ENCODE measurements at regions not wholly inside any gene's neighbourhood (a gene's known extent, or its start where the extent isn't known, plus 50 kb on each side); places are given as distances from the start of the nearest gene placed in this dataset.

GRCh38 chr3:118713502-118714207 is 321.0 kb downstream of the IGSF11 start:
- H3K4me3 ChIP-seq (ENCODE audit: low read depth, low read length) = no peak overlapping the region
- DNase-seq (ENCODE audit: low read depth) = no peak
- TF ChIP-seq CTCF (conservative IDR thresholded peaks at IDR 0.05; ENCODE audit: low read depth, low read length) = no peak

GRCh38 chr3:118714800-118715199 is 319.8 kb downstream of the IGSF11 start:
- no peak for DNase-seq (ENCODE audit: low read depth)
- TF ChIP-seq CTCF (conservative IDR thresholded peaks at IDR 0.05; ENCODE audit: low read depth, low read length) = no peak
- no peak overlapping the region for H3K4me3 ChIP-seq (ENCODE audit: low read depth, low read length)

GRCh38 chr3:118729546-118729945 is 305.1 kb downstream of the IGSF11 start:
- no peak for TF ChIP-seq CTCF (conservative IDR thresholded peaks at IDR 0.05; ENCODE audit: low read depth, low read length)
- H3K4me3 ChIP-seq (ENCODE audit: low read depth, low read length) = no peak overlapping the region
- no peak for DNase-seq (ENCODE audit: low read depth)

GRCh38 chr3:118734664-118735063 is 300.0 kb downstream of the IGSF11 start:
- DNase-seq (ENCODE audit: low read depth) = no peak
- no peak overlapping the region for H3K4me3 ChIP-seq (ENCODE audit: low read depth, low read length)
- TF ChIP-seq CTCF (conservative IDR thresholded peaks at IDR 0.05; ENCODE audit: low read depth, low read length) = no peak

- H3K4me3 ChIP-seq (ENCODE audit: low read depth, low read length) = no peak overlapping the region
- TF ChIP-seq CTCF (conservative IDR thresholded peaks at IDR 0.05; ENCODE audit: low read depth, low read length) = no peak
- DNase-seq (ENCODE audit: low read depth) = no peak
Observed at GRCh38 chr3:118736107-118736506, 298.5 kb downstream of the IGSF11 start.

GRCh38 chr3:118740722-118741290 is 293.8 kb downstream of the IGSF11 start:
- no peak overlapping the region for H3K4me3 ChIP-seq (ENCODE audit: low read depth, low read length)
- DNase-seq (ENCODE audit: low read depth) = no peak
- no peak for TF ChIP-seq CTCF (conservative IDR thresholded peaks at IDR 0.05; ENCODE audit: low read depth, low read length)

- DNase-seq (ENCODE audit: low read depth) = no peak
- H3K4me3 ChIP-seq (ENCODE audit: low read depth, low read length) = no peak overlapping the region
- no peak for TF ChIP-seq CTCF (conservative IDR thresholded peaks at IDR 0.05; ENCODE audit: low read depth, low read length)
Observed at GRCh38 chr3:118742760-118743159, 291.9 kb downstream of the IGSF11 start.

All from epithelial cell of proximal tubule (primary cell).